HEK293T (cell line): ENCODE measurements at regions not wholly inside any gene's neighbourhood (a gene's known extent, or its start where the extent isn't known, plus 50 kb on each side); places are given as distances from the start of the nearest gene placed in this dataset.

Experiments used
- ARNT ChIP-seq: fragments of 450-650 bp; IDR thresholded peaks from 2 replicates; pipeline ENCODE4 v1.6.1; 2017; ENCODE audit warnings: mild to moderate bottlenecking
- BHLHE40 ChIP-seq: fragments of 450-650 bp; IDR thresholded peaks from 2 replicates; pipeline ENCODE4 v1.6.1; 2016; ENCODE audit warnings: mild to moderate bottlenecking, moderate library complexity, borderline replicate concordance
- CTBP1 ChIP-seq: fragments of 450-650 bp; IDR thresholded peaks from 2 replicates; pipeline ENCODE4 v1.6.1; 2016; ENCODE audit warnings: borderline replicate concordance
- ELF4 ChIP-seq: fragments of 450-650 bp; IDR thresholded peaks from 2 replicates; pipeline ENCODE4 v1.6.1; 2017; ENCODE audit warnings: antibody characterized with exemption
- FOXK2 ChIP-seq: fragments of 450-650 bp; IDR thresholded peaks from 2 replicates; pipeline ENCODE4 v1.6.1; 2016; ENCODE audit warnings: mild to moderate bottlenecking
- HDGF ChIP-seq: fragments of 450-650 bp; IDR thresholded peaks from 2 replicates; pipeline ENCODE4 v1.6.1; 2017; ENCODE audit warnings: antibody characterized with exemption, borderline replicate concordance
- L3MBTL2 ChIP-seq: fragments of 450-650 bp; conservative IDR thresholded peaks from 2 replicates; pipeline ENCODE4 v1.6.1; 2016; ENCODE audit warnings: mild to moderate bottlenecking
- SP1 ChIP-seq: fragments of 450-650 bp; IDR thresholded peaks from 2 replicates; pipeline ENCODE4 v1.6.1; 2017
- SUZ12 ChIP-seq: fragments of 450-650 bp; IDR thresholded peaks from 2 replicates; pipeline ENCODE4 v1.6.1; 2016; ENCODE audit warnings: mild to moderate bottlenecking
- TARDBP ChIP-seq: fragments of 450-650 bp; IDR thresholded peaks from 2 replicates; pipeline ENCODE4 v1.6.1; 2016
- TF ChIP-seq, protein P1 (sequence below): fragments of 450-650 bp; IDR thresholded peaks from 2 replicates; pipeline ENCODE4 v1.6.1; 2016

DNA sequence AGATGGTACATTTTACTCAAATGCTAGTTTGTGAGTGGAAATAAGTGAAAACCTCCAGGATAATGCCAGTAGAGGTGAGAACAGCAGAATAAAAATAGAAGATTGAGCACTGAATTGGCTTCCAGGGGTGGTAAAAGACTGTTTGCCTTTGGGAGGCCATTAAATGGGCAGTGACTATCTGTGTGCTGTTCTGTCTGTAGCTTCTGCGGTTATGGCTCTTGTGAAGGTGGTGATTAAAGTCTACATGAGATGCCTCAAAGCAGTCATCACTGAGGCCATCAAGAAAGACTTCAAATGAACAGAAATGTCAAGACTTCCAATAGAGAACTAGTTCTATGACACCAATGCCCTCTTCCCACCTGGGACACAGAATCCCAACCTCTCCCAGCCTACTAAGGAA, 108.8 kb downstream of the EFHB start:
- TF ChIP-seq, protein P1, sequence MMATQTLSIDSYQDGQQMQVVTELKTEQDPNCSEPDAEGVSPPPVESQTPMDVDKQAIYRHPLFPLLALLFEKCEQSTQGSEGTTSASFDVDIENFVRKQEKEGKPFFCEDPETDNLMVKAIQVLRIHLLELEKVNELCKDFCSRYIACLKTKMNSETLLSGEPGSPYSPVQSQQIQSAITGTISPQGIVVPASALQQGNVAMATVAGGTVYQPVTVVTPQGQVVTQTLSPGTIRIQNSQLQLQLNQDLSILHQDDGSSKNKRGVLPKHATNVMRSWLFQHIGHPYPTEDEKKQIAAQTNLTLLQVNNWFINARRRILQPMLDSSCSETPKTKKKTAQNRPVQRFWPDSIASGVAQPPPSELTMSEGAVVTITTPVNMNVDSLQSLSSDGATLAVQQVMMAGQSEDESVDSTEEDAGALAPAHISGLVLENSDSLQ = no peak
- TF ChIP-seq CTBP1 (no peak), ARNT (no peak), SP1 (no peak), BHLHE40 (no peak), TARDBP (no peak), FOXK2 (no peak), L3MBTL2 (no peak), HDGF (no peak), ELF4 (no peak), SUZ12 (no peak)
